ENCODE measurements at regions not wholly inside any gene's neighbourhood (a gene's known extent, or its start where the extent isn't known, plus 50 kb on each side); places are given as distances from the start of the nearest gene placed in this dataset.

DNA sequence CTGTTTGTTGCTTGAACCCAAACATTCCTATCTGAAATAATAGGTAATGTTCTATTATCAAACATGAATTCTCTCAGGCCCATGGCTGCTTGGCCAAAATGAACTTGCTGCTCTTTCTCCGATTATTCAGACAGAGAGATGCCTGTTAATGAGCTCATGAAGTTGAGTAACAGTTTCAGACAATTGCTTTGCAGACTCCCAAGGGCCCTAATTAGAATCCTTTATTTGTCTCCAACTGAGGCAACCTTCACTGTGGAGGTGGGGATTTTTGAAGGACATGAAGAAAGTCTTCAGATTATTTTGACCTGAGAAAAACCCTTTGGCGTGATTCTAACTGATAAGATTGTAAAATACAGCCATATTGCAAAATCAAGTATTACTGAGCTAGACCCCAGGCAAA lies 466.7 kb downstream of the NFIB start:
- TF ChIP-seq EZH2phosphoT487 (IDR thresholded peaks at IDR 0.05) (no peak), EZH2 (IDR thresholded peaks at IDR 0.05) (no peak)
- TF ChIP-seq, protein P1, sequence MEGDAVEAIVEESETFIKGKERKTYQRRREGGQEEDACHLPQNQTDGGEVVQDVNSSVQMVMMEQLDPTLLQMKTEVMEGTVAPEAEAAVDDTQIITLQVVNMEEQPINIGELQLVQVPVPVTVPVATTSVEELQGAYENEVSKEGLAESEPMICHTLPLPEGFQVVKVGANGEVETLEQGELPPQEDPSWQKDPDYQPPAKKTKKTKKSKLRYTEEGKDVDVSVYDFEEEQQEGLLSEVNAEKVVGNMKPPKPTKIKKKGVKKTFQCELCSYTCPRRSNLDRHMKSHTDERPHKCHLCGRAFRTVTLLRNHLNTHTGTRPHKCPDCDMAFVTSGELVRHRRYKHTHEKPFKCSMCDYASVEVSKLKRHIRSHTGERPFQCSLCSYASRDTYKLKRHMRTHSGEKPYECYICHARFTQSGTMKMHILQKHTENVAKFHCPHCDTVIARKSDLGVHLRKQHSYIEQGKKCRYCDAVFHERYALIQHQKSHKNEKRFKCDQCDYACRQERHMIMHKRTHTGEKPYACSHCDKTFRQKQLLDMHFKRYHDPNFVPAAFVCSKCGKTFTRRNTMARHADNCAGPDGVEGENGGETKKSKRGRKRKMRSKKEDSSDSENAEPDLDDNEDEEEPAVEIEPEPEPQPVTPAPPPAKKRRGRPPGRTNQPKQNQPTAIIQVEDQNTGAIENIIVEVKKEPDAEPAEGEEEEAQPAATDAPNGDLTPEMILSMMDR (IDR thresholded peaks at IDR 0.05): no peak
- Histone ChIP-seq H3K9ac (no peak overlapping the region), H3K4me2 (no peak overlapping the region), H4K20me1 (ENCODE audit: low read depth) (no peaks in the 10 kb centered on the region), H3K79me2 (ENCODE audit: low read depth) (no peaks in the 10 kb centered on the region), H3K27me3 (no peaks in the 10 kb centered on the region), H3F3A (ENCODE audit: low read depth) (no peaks in the 10 kb centered on the region), H2AFZ (replicated peaks) (no peak overlapping the region), H3K36me3 (no peaks in the 10 kb centered on the region), H3K27ac (no peak overlapping the region), H3K4me3 (no peak overlapping the region), H3K4me1 (no peaks in the 10 kb centered on the region), H3K9me3 (ENCODE audit: low read depth) (no peaks in the 10 kb centered on the region)
- Mint-ChIP-seq H3K4me3 (no peak overlapping the region), H3K36me3 (no peaks in the 10 kb centered on the region), H3K9me3 (peaks cover 15% of the 10 kb centered on the region), H3K4me1 (no peaks in the 10 kb centered on the region), H3K27me3 (ENCODE audit: insufficient read depth, low read depth) (no peaks in the 10 kb centered on the region), H3K27ac (no peak overlapping the region)
- no peak for DNase-seq (ENCODE audit: low spot score)

DNA sequence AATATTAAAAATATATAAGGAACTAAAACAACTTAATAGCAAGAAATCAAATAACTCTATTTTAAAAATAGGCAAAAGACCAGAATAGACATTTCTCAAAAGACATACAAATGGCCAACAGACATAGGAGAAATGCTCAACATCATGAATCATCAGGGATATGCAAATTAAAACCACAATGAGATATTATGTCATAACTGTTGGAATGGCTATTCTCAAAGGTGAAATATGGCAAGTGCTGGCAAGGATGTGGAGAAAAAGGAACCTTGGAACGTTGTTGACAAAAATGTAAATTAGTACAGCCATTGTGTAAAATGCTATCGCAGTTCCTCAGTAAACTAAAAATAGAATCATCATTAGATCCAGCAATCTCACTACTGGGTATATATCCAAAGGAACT lies 468.5 kb downstream of the NFIB start:
- H3K27ac Mint-ChIP-seq: no peak overlapping the region
- H3K9me3 Mint-ChIP-seq: peaks cover 10% of the 10 kb centered on the region
- no peaks in the 10 kb centered on the region for H3F3A ChIP-seq (ENCODE audit: low read depth)
- H3K4me1 ChIP-seq: no peaks in the 10 kb centered on the region
- no peak overlapping the region for H3K4me3 Mint-ChIP-seq
- H3K27me3 Mint-ChIP-seq (ENCODE audit: insufficient read depth, low read depth): no peaks in the 10 kb centered on the region
- TF ChIP-seq, protein P1 (IDR thresholded peaks at IDR 0.05): no peak
- no peak for TF ChIP-seq EZH2phosphoT487 (IDR thresholded peaks at IDR 0.05)
- no peak for TF ChIP-seq EZH2 (IDR thresholded peaks at IDR 0.05)
- no peak for DNase-seq (ENCODE audit: low spot score)
- H3K79me2 ChIP-seq (ENCODE audit: low read depth): no peaks in the 10 kb centered on the region
- no peak overlapping the region for H3K9ac ChIP-seq
- H3K36me3 Mint-ChIP-seq: no peaks in the 10 kb centered on the region
- no peak overlapping the region for H3K27ac ChIP-seq
- no peak overlapping the region for H3K4me2 ChIP-seq
- no peaks in the 10 kb centered on the region for H3K27me3 ChIP-seq
- no peak overlapping the region for H3K4me3 ChIP-seq
- no peaks in the 10 kb centered on the region for H4K20me1 ChIP-seq (ENCODE audit: low read depth)
- H3K9me3 ChIP-seq (ENCODE audit: low read depth): no peaks in the 10 kb centered on the region
- H3K4me1 Mint-ChIP-seq: no peaks in the 10 kb centered on the region
- no peaks in the 10 kb centered on the region for H3K36me3 ChIP-seq
- H2AFZ ChIP-seq (replicated peaks): no peak overlapping the region

DNA sequence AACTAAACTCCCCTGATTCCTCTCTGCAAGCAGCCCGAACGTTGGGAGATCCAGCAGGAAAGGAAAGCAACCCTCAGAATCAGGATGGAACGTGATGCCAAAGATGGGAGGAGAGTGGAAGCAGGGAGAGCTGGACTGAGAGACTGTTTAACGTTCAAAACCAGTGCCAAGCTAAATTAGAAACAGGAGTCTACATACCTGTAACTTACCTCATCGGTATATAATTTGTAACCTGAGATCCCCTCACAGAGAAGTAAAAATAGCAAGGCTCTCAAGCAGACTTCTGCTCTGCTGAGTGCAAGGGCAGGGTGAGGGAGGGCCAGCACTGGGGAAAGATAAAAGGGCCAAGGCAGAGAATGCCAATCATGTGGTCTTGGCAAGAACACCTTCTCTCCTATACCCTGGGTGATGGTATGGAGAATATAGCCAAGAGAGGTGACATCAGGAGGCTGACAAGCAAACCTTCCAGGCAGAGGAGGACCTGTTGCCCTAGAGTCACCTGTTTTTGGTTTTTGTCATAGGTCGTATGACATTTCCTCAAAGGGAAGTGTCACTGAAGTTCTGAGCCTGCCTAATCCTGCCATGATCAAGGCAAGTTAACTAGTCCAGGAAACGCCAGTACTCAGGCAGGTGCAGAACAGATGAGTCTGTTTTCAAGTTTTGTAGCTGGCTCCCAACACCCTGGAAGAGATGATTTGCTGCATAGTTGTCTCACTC lies 472.0 kb downstream of the NFIB start:
- H3K36me3 Mint-ChIP-seq: no peaks in the 10 kb centered on the region
- Histone ChIP-seq H3K9ac (no peak overlapping the region), H2AFZ (replicated peaks) (peak overlapping the region; percentile 56), H3K4me2 (no peak overlapping the region), H3K27ac (no peak overlapping the region), H4K20me1 (ENCODE audit: low read depth) (no peaks in the 10 kb centered on the region), H3F3A (ENCODE audit: low read depth) (no peaks in the 10 kb centered on the region), H3K79me2 (ENCODE audit: low read depth) (no peaks in the 10 kb centered on the region), H3K36me3 (no peaks in the 10 kb centered on the region), H3K4me3 (no peak overlapping the region), H3K27me3 (no peaks in the 10 kb centered on the region), H3K4me1 (no peaks in the 10 kb centered on the region), H3K9me3 (ENCODE audit: low read depth) (no peaks in the 10 kb centered on the region)
- H3K4me1 Mint-ChIP-seq: no peaks in the 10 kb centered on the region
- peaks cover 11% of the 10 kb centered on the region for H3K9me3 Mint-ChIP-seq
- H3K27me3 Mint-ChIP-seq (ENCODE audit: insufficient read depth, low read depth): no peaks in the 10 kb centered on the region
- H3K27ac Mint-ChIP-seq: no peak overlapping the region
- H3K4me3 Mint-ChIP-seq: no peak overlapping the region
- no peak for DNase-seq (ENCODE audit: low spot score)
- TF ChIP-seq, protein P1 (IDR thresholded peaks at IDR 0.05): no peak
- TF ChIP-seq EZH2phosphoT487 (IDR thresholded peaks at IDR 0.05) (no peak), EZH2 (IDR thresholded peaks at IDR 0.05) (no peak)
